HG03066 (cell line): ENCODE measurements at regions not wholly inside any gene's neighbourhood (a gene's known extent, or its start where the extent isn't known, plus 50 kb on each side); places are given as distances from the start of the nearest gene placed in this dataset.
"Not testable (repeated sequence)": the region's sequence is repeated elsewhere in the genome, so short reads cannot be mapped to it uniquely, and the experiment has no call there.

ENCODE experiments used
- ATAC-seq: cut with Tn5 transposase; IDR thresholded peaks from one replicate; pipeline ENCODE4 v1.9.1; 2021; ENCODE audit warnings: low read depth; ENCODE audit not compliant: unreplicated experiment

DNA sequence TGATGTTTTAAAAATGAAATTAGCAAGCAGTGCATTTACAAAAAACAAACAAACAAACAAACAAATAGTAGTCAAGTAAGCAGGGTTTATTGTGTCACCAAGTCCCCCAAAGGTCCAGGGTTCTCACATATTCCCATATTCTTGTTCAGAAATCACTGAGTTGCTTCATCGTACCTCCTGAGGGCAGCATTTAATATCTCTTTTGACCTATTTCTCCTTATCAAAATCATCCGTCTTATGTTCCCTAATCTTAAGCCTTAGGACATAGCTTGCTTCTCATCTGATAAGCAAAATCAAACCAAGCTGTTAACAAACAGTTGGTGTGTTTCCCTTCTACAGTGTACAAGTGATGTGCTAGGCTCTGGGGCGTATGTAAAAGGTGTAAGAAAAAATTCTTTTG, 109.5 kb upstream of the MAN2A1 start:
- no peak for ATAC-seq

DNA sequence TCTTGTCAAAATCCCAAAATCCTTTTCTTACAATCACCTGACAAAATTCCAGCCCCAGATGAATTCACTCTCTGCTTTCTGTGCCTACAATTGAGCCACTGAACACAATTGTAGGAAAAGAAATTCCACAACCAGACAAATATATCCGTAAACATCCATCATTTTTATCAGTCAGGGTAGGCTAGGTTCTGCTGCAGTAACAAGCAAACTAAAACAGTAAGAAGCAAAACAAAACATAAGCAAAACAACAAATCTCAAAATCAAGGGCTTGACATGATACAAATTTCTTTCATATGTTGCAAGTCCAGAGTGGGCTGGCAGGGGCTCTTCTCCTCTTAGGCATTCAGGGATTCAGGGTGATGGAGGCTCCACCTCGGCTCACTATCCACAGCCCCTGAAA, 114.2 kb upstream of the MAN2A1 start:
- no peak for ATAC-seq

DNA sequence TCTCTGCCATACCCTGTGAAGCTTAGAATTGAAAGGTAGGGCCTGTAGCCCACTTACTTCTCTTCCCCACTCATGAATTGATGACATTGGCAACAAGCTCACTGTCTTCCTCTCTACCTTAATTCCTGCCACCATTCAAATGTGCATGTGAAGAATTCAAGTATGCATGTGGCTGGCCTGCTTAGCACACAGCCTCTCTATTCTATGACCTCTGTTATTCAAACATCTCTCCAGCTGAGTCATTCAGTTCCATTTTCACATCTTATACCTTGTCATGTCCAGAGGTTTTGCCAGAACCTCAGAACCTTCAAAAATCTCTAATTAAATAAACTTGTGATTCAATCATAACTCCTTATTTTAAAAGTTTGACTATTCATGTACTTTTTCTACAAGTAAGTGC, 114.7 kb upstream of the MAN2A1 start:
- ATAC-seq: no peak

DNA sequence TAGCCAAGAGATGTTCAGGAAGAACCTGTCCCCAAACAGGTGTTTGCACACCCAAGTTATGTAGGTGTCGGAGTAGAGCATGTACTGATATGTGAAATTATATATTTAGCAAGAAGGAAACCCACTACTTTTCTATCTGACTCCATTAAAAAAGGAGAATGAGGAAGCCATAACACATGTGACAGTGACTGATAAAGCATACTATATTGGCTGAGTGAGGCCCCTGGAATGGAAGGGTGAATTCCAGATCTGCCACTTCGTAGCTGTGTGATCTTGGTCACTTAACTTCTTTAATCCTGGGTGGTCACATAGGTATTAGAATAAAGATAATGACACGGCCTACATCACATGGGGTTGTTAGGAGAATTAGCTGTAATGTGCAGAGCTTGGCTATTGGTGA, 116.0 kb upstream of the MAN2A1 start:
- no peak for ATAC-seq

DNA sequence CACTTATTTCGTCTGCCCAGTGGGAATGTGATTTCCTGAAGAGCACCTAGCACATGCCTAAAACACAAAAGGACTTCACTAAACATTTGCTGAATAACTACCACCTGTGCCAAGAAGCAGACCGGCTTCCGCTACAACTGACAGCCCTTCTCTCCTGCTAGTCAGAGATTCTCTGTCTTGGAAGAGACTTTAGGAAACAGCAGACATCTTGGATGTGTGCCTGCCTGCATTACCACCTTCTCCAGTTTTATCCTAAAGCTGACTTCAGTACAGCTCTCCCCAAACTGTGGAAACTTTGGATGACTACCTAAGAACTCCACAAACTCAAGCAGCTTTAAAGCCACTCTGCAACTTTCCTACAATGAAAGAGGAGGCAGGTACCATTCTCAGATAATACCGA, 116.5 kb upstream of the MAN2A1 start:
- no peak for ATAC-seq

DNA sequence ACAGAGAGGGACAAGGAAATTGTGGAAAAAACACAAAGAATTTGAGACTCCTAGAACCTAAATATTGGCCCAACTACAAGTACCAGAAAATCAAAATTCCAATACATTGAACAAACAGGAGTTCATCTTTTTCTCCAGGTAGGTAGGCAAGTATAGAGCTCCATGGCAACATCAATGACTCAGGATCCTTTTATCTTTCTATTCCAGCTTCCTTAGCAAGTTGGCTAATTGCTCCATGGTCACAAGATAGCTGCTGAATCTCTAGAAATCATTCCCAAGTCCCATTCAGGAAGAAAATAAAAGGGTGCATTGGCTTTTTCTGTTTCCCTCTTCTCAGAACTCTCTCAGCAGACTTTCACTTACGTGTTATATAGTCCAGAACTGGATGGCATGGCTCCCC, 117.9 kb upstream of the MAN2A1 start:
- no peak for ATAC-seq

DNA sequence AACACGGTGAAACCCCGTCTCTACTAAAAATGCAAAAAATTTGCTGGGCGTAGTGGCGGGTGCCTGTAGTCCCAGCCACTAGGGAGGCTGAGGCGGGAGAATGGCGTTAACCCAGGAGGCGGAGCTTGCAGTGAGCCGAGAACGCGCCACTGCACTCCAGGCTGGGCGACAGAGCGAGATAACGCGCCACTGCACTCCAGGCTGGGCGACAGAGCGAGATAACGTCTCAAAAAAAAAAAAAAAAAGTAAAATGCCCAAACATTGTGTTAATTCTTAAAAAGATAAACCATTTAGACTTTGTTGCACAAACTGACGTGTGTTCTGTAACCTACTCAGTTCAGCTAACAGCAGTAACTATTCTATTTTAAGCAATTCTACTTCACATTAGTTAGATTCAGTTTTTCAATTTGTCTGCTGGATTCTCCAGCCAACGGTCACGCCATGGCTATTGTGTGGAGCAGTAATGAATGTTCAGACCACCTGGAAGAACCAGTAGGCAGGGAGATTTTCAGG, 119.3 kb upstream of the MAN2A1 start:
- ATAC-seq: no peak

DNA sequence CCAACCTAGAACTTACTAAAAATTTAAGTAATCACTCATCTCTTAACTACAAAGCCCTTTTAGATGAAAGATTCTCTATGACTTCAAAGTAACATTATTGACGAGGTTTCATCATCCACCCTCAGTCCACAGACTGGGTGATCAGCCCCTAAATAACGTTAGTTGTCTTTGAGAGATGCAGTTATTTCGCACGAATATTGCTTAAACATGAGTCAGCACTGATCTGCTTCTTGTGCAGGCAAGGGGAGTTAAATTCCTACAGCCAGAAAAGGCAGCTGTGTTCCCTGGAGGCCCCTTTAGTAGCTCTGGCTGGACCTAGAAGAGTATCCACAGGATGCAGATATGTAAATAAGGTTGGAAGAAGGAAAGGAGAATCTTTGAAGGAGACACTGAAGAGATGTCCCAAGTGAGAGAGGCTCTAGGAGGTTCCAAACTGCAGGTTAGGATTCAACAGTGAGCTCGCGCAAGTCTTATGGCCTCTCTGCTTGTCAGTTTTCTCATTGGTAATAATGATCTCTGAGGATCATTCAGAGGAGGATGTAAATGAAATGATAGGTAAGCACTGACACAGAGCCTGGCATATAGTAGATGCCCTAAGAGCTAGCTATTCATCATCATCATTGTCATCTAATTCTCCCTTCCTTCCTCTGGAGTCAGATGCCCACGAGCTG, 122.2 kb upstream of the MAN2A1 start:
- no peak for ATAC-seq

DNA sequence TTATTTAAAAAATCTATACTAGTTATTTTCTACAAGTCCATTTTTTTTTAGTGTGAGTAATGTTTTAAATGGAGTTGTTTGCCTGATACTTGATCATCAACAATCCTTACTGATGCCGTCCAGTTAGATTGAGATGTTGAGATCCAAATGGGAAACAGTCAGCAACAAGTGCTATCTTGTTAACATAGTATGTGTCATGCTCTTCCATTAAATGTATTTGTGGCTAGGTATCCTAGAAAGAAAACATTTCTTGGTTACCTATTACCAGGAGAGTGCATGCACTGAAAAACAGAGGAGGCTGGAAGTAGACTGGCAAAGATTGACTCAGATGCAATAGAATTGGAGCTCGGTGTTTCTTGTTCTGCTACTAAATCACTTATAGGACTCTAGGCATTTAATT, 123.4 kb upstream of the MAN2A1 start:
- no peak for ATAC-seq

DNA sequence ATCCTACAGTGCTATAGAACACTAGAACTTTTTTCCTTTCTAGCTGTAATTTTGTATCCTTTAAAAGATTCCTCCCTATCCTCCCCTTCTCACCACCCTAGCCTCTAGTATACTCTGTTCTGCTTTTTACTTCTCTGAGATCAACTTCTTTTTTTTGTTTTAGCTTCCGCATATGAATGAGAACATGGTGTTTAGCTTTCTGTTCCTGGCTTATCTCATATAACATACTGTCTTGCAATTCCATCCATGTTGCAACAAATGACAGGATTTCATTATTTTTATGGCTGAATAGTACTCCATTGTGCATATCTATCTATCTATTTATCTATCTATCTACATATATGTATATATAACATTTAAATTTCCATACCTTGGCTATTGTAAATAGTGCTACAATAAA, 126.0 kb upstream of the MAN2A1 start:
- ATAC-seq: no peak

DNA sequence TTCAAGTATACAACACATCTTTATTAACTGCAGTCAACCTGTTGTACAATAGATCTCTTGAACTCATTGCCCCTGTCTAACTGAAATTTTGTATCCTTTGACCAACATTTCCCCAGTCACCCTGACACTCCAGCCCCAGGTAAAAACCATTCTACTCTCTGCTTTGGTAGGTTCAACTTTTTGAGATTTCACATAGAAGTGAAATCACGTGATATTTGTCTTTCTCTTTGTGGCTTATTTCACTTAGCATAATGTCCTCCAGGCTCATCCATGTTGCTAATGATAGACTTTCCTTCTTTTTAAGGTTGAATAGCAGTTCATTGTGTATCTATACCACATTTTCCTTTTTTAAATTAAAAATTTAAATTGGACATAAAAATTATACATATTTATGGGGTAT, 126.5 kb upstream of the MAN2A1 start:
- ATAC-seq: no peak

DNA sequence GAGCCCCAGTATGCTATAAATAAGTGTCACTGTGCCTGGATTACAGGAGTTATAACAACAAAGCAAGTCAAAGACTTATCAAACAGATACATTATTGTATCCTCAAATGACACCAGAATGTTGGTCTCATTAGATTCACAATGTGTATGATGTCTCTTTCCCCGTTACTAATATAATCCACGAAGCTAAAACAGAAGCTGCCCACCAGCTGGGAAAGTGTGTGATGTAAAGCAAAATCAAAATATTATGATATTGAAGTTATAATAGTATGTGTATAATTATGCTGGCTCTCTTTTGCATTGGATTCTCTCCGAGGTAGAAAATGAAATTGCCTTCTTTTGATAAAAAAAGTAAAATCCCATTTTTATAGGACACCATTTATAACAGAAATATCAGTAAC, 127.3 kb upstream of the MAN2A1 start:
- ATAC-seq: no peak

DNA sequence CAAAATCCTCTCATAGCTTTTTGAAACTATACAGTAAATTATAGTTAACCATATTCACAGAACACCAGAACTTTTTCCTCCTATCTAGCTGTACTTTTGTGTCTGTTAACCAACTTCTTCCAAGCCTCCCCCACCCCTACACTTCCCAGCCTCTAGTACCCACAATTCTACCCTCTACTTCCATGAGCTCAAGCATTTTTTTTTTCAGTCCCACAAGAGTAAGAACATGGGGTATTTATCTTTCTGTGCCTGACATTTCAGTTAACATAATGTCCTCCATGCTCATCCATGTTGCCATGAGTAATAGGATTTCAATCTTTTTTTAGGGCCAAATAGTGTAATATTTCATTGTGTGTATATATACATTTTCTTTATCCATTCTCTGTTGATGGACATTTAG, 128.3 kb upstream of the MAN2A1 start:
- ATAC-seq: no peak

DNA sequence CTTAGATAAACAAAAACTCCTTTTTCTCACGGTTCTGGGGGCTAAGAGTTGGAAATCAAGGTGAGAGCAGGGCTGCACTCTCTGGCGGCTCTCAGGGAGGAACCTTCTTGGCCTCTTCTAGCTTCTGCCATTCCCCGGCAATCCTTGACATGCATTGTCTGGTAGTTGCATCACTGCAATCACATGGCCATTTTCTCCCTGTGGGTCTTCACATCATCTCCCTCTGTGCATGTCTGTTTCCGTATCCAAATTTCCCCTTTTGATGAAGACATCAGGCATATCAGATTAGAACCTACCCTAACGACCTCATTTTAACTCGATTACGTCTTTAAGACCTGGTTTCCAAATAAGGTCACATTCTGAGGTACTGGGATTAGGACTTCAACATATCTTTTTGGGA, 129.2 kb upstream of the MAN2A1 start:
- no peak for ATAC-seq

DNA sequence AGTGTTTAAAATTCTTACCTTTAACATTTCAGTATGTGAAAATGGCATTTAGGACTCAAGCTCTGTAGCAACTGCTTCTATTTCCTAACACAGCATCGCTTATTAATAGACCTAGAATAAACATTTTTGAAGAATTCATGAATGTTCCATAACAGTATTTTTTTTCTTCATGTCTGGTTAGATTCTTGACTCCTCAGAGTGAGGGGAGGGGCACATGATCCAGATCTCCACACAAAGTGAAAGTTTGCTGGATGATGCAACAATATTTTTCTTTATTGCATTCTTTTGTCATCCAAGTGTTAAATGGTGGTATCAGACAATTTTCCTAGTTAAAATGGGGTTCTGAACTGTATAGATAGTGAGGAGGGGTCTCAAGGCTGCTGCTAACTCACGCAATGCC, 130.8 kb upstream of the MAN2A1 start:
- no peak for ATAC-seq

DNA sequence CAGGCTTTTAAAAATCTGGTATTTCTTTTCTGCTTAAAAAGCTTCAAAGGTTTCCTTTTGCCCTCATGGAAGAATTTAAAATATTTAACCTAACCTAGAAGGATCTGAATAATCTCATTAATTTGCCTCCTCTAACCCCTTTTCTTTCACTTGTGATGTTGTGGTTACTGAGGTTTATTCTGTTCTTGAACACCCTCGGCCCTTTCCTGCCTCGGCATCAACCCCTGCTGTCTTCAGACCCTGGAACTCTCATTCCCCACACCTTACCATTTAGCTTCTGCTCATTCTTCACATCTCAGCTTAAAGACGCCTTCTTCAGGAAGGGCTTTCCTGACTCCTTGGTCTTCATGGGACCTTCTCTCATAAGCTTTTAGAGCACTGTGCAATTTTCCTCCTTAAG, 131.4 kb upstream of the MAN2A1 start:
- no peak for ATAC-seq

DNA sequence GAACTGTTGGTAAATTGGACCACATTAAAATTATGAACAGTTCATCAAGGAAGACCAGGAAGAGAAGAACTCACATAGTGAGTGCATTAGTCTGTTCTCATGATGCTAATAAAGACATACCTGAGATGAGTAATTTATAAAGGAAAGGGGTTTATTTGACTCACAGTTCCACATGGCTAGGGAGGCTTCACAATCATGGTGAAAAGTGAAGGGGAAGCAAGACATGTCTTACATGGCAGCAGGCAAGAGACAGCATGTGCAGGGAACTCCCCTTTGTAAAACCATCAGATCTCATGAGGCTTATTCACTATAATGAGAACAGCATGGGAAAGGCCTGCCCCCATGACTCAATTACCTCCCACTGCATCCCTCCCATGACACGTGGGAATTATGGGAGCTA, 135.9 kb upstream of the MAN2A1 start:
- ATAC-seq: no peak

DNA sequence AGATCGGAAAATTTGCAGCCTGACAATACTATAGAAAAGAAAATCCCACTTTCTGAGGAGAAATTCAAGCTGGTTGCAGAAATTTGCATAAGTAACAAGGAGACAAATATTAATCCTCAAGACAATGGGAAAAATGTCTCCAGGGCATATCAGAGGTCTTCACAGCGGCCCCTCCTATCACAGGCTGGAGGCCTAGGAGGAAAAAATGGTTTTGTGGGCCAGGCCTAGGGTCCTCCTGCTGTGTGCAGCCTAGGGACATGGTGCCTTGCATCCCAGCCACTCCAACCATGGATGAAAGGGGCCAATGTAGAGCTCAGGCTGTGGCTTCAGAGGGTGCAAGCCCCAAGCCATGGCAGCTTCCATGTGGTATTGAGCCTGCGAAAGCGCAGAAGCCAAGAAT, 138.5 kb upstream of the MAN2A1 start:
- ATAC-seq: not testable (repeated sequence)

DNA sequence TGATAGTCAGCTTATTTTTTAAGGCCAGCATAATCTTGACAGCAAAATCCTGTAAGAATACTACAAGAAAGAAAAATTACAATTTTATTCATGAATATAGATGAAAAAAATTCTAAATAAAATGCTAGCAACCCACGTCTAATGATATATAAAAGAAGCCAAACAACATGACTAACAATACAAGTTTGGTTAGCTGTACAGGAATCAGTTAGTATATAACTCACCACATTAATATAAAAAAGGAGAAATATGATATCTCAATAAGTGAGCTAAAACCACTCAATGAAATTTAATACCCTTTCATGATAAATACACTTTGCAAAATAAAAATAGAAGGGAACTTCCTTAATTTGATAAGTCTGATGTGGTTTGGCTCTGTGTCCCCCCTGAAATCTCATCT, 139.7 kb upstream of the MAN2A1 start:
- no peak for ATAC-seq

DNA sequence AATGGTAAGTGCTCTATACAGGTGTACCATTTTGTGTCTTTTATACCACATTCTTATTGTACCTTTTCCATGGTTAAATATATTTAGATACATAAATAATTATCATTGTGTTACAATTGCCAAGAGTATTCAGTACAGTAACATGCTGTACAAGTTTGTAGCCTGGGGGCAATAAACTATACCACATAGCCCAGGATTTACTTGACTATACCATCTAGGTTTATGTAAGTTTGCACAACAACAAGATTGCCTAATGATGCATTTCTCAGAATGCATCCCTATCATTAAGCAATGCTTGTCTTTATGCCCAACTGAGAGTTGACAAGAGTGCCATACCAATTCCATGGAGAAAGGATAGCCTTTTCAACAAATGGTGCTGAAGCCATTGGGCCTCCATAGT, 136.7 kb upstream of the PJA2 start:
- no peak for ATAC-seq

DNA sequence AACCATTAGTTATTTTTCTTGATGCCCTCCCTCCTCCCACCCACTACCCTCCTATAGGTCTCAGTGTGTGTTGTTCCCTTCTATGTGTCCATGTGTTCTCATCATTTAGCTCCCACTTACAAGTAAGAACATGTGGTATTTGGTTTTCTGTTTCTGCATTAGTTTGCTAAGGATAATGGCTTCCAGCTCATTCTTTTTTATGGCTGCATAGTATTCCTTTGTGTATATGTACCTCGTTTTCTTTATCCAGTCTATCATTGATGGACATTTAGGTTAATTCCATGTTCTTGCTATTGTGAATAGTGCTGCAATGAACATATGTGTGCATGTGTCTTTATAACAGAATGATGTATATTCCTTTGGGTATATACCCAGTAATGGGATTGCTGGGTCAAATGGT, 135.1 kb upstream of the PJA2 start:
- not testable (repeated sequence) for ATAC-seq

DNA sequence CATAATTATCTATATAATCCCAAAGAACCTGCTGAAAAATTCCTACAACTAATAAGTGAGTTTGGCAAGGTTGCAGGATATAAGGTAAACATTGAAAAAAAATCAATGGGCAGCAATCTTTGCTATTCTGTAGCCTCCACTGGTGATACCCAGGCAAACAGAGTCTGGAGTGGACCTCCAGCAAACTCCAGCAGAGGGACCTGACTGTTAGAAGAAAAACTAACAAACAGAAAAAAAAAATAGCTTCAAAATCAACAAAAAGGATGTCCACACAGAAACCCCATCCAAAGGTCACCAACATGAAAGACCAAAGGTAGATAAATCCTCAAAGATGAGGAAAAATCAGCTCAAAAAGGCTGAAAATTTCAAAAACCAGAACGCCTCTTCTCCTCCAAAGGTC, 128.9 kb upstream of the PJA2 start:
- ATAC-seq: not testable (repeated sequence)

DNA sequence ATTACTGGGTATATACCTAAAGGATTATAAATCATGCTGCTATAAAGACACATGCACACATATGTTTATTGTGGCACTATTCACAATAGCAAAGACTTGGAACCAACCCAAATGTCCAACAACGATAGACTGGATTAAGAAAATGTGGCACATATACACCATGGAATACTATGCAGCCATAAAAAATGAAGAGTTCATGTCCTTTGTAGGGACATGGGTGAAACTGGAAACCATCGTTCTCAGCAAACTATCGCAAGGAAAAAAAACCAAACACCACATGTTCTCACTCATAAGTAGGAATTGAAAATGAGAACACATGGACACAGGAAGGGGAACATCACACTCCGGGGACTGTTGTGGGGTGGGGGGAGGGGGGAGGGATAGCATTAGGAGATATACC, 125.3 kb upstream of the PJA2 start:
- ATAC-seq: not testable (repeated sequence)
